Kidney tubule cell (primary cell): ENCODE measurements at regions not wholly inside any gene's neighbourhood (a gene's known extent, or its start where the extent isn't known, plus 50 kb on each side); places are given as distances from the start of the nearest gene placed in this dataset.

ENCODE experiments used
- DNase-seq: peaks from one replicate; pipeline ENCODE4 v3.0.0-alpha.2; 2018; ENCODE audit warnings: low spot score

DNA sequence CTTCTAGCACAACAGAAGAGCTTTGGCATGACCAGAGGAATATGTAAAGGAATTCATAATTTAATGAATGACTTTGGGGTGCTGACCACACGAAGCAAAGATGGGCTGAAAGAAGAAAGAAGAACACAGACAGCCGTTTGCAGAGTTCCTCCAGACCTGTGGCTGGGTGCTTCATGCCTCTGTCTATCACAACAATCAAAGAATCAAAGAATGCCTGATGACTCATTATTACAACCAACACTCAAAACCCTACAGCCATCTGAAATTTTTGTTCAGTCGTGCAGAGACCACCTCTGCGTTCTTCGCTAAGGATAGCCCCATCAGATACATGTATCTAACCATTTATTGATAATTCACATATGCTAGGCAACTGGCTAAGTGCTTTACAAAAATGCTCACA lies 129.0 kb upstream of the PRICKLE2 start:
- DNase-seq = peak; percentile 53

DNA sequence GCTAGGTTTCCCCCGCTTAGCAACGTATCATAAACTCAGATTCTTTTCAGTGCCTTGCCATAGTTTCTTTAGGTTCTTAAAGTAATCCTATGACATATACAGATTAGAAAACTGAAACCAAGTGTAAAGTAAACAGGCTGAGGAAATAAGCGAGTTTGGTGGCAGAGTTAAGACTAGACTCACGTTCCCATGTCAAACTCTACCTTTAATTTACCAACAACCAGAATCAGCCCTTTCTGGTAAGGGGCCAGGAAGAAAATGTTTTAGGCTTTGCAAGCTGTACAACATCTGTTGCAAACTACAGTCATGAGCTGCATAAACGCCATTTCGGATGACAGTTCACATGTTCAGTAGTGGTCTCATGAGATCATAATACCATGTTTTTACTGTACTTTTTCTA lies 128.0 kb upstream of the PRICKLE2 start:
- DNase-seq = no peak

DNA sequence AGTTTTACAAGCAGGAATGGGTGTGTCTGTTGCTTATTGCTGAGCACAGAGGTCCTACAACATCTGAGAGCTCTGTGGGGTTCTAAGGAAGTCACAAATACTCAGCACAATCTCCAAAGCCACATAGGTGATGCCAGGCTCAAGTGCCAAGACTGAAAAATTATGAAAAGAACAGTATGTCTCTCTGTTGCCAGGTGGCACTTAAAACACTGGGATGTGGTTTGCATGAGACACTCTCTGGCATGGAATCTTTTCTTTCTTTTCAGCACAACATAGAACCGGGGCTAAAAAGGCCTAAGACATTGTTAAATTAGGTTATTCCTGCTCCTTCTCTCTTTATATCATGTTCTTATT lies 127.3 kb upstream of the PRICKLE2 start:
- peak; percentile 50 for DNase-seq

DNA sequence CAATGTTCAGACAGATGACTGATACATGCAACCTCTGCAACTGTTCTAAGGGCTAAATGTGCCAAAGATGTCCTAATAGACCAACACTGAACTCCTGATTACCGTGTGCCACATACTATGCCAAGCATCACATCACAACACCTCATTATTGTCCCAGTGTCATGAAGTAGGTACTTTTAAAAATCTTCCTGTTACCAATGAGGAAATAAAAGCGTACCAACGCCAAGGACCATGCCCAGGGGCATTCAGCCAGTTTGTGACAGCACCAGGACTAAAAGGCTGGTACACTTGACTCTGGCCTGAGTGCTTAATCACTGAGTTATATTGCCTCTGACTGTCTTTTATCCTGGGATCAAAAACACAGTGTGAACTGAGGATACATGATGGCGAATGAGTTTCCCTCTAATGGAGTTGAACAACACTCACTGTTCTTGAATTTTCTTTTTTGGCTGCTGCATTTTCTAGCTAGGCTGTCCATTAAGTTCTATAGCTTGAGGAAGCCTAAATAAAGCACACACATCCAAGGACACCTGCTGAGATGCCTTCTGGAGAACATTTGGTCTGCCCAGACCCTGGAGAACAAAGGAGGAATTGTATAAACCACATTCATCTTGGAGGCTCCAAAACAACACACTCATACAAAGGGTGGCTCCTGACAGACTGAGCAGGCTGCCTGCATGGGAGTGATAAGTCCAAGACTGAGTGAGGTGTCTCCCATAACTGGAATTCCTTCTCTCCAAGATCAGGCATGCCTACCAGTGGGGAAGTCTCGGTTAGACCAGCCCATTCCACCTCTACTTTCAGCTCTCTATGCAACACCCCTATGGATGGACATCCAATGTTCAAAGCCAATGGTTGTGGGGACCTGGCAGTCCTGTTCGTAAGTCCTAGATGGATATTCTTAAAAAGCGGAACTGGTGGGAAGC lies 126.7 kb upstream of the PRICKLE2 start:
- DNase-seq = peak; percentile 89

DNA sequence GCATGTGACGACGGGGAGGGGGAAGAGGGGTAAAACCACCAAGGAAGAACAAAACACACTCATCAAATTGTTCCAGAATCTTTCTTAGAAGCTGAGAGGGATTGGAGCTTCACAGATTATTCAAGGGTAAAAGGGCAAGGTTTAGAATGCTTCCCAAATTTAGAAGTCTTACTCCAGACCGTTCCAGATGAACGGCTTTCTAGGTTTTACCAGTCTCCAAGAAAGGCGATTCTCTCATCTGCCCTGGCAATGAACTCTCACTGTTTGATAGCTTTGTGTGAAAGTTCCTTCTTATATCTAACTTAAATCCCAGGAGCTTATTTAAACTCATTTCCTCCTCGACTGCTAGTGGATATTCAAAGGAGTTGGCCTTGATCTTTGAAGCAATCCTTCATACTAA lies 124.3 kb upstream of the PRICKLE2 start:
- peak; percentile 71 for DNase-seq

DNA sequence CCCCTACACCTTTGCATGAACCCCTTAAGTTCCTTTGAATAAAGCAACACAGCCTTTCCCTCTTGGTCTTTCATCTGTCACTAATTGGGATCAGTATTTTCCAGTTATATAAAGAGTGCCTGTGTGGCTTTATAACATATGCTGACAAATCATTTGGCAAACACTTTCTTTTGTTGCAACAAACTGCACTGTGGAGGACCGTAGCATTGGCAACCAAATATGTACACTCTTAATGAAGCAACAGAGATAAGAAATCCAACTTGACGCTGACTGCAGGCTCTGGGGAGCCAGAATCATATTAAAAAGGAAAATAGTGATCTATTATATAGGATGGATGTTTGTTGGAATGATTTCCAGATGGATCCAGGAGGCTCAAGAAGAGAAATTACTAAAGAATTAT lies 120.1 kb upstream of the PRICKLE2 start:
- peak; percentile 61 for DNase-seq

DNA sequence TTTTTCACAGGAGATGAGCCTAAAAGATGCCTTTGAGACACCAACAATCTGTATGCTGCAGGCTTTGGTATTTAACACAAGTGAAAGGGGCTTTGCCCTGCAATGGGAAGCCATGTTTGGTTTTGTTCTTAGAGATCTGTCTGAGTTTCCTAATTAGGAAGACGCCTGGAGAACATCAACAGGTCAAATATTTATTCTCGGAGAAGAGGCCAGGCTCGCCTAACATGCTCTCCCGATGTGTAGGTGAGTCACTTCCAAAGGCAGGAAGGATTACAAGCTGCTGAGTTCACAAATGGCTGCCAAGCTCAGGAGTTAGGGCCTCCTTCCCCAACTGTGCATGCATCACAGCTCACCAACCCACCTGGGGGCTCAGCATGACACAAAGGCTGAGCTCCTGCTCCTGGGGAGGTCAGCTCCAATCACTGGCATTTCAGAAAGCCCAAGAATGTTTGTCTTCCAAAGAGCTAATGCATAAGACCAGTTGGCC lies 119.5 kb upstream of the PRICKLE2 start:
- peak; percentile 97 for DNase-seq

DNA sequence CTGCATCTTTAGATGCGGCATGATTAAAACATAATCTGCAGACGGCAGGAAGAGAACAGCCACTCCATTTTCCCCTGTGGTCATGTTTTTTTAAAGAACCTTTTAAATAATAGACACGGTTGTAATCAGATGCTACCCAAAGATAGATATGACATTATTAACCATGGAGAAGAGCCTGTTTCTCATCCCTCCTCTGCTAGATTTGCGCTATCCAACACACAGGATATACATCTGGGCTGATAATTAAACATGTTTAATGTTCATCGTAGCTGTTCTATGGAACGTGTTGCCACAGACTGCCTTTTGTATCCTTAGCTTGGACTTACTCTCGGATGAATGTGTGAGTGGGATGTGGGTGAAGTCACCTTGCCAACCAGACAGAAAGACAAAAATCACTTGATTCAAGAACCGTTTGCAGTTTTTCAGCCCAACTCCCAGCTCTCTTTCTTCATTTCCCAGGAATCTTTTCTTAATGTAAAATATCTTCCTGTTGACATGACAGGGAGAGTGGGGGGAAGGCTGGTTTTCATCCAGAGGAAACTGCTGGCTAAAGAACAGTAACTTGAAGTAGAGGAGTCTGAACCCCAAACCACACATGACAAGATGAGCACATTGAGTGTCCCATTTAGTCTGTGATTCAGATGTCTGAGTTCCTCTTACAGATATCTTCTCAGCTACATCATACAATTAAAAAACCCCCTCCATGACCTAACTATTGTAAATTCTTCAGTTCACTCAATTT lies 118.6 kb upstream of the PRICKLE2 start:
- peak; percentile 90 for DNase-seq

DNA sequence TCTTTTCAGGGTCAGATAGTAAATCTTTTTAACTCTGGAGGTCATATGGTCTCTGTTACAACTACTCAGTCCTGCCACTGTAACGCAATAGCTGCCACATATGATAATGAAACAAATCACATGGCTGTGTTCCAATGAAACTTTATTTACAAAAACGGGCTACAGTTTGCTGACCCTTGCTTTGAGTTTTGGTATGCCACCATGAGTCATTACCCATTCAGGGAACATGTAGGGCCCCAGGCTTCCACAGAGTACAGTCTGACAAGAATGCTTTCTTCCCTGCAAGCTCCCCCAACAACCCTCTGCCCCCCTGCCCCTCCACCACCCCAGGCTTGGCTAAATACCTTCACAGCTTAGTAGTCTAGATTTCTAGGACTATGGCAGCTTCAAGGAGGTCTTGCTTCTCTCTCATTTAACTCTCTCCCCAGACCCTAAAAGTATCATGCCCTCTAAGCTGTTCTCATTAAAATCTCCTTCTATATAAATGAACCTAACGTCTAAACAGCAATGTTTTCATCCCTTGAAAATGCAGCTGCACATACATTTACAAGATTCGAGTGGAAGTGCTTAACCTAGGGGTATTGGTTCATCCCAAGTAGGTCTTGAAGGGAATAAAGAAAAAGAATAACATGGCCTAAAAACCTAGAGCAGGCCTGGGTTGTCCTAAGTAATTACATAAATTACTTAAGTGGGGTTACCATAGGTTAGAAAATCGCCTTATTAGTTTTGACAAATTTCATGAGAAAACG lies 117.8 kb upstream of the PRICKLE2 start:
- peak; percentile 92 for DNase-seq

DNA sequence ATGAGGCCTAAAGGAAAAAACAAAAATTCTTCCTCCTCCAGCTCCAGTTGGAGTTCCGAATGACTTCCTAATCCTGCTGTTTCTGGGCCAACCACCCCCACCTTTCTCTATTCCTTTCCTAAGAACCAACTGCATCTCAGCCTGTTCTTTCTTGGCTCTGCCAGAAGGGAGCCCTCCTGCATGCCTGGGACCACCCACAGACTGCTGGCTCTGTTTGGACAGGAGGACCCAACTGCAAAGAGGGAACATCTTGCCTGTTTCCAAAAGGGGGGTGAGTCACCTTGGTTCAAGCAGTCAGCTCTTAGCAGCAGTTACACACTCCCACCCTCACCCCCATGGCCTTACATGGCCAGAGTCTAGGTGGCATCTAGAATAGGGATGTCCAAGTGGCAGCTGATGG lies 116.0 kb upstream of the PRICKLE2 start:
- peak; percentile 60 for DNase-seq

DNA sequence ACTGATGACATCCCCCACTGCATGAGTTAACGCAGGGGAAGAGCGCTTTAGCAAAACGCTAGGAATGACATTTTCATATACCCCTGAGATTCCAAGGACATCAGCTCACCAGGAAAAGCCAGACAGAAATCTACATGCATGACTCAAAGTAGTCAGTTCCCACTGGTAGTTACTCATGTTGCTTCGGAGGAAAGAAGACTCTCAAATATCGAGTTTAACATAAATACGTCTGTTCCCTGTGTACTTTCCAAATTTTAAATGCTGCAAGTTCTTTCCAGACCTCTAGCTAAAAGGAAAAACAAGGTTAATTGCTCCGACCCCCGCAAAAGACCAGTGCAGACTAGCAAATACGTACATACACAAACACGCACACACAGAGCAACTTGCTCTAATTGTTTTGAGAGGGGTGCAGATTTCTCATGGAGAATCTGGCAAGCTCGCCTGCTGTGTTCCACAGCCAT lies 115.4 kb upstream of the PRICKLE2 start:
- DNase-seq = peak; percentile 93

DNA sequence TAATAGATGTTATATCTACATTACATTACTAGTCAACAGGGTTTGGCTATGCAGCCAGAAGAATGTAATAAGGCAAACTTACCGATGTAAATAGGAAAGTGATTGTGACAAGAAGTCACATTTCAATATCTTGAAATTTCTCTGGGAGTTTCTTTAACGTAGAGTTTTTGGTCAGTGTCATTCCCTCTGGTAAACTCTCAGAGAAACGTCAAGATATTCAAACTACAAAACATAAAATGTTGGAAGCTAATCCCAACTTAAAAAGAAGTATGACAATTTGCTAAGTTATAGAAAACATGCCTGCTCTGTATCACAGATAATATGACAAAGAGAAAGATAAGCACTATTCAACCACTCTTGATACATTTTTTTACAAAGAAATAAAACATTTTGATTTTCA lies 111.2 kb upstream of the PRICKLE2 start:
- DNase-seq = no peak

DNA sequence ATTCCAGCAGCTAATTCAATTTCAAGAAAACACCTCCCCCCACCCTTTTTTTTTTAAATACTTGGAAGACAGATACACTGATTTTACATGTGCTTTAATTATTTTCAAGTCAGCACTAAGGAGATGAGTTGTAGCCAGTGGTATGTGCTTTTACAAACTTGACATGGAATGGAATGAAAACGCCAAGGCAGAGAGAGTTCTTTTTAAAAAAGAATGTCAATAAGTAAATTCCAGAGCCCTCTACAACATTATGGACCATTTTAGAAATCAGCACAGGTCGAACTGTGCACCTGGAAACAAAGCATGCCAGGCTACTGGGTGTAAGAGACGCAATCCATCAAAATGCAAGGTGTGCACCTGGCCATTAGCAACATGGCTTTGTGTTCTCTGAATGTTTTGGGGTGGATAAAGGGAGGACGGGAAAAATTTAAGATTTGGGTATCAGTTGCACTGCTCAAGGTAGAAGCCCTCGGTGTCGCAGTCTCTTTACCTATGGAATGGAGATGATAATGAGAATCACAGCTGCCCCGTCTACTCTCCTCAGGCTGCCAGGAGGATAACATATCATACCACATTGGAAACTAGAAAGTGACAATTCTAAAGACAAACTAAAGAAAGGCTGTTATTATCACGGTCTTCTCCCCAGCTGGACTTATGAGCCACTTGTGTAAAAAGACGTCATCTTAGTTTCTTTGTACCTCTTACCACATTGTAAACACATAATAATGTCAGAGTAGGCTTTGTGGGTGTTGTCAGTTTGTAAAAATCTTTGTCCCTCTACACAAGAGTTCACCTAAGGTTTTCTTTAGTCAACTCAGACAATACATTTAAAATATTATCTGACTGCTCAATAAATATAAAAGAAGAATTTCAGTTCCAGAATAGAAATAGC lies 107.4 kb upstream of the PRICKLE2 start:
- DNase-seq = peak; percentile 29

DNA sequence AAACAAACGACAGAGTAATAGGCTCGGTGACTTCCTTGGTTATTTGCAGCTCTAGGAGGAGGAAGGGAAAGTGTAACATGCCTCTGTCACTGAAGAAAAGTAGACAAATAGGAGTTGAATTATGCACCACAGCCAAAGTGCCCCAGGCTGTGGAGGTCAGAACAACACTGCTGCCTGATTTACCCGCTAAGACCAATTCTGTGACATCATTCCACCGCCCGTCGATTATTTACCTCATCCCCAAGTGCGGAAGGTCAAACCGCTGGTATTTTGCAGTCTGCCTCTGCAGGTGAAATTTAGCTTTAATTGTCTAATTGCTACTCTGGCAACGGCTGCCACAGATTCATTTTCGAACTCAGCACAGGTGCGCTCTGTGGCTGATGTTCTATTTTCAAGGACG lies 106.3 kb upstream of the PRICKLE2 start:
- DNase-seq = peak; percentile 68

DNA sequence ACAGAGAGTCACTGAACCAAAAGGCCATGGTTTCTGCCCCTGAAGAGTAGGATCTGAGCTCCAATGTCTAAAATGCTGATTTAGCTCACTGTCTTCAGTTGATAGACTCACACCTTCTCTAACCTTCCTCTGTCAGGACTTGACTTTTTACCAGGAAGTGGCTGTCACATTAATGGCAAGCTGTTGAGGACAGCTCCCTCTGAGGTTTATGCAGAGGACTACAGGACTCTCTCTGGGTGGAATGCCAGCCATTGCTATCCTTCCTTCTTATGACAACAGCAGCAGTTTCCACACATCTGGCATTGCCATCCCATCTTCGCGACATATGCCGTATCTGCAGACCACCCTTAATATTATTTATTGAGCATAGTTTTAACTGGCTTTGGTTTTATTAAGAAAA lies 103.8 kb upstream of the PRICKLE2 start:
- peak; percentile 53 for DNase-seq

DNA sequence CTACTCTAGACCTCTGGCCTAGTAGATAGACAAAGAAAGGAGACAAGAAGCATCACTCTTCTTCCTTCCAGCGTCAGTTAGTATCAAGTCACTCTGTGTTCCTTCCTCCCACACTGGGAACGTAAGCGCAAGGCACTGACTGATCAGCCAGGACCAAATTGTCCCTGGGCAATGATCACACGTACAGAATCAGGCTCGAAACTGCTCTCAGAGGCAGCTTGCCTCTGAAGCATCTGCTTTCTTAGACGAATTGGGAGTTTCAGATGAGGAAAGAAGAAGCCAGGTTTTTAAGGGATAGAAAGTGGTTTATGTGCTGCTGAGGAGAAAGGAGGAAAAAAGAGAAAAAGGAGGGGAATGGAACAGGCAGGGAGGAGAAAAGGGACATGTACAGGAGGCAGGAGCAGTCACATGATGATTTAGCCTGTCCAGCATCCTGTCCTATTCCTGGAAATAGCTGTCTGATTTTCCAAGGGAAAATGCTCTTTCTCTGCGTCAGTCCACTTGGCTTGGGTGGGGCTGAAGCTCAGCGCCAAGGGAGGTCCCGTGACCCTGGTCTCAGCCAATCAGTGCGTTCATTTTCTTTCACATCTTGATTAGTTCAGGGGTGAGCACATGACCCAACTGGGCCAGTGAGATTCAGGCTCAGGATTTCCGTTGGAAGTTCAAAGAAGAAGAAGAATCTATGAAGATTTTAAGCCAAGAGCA lies 102.0 kb upstream of the PRICKLE2 start:
- no peak for DNase-seq

DNA sequence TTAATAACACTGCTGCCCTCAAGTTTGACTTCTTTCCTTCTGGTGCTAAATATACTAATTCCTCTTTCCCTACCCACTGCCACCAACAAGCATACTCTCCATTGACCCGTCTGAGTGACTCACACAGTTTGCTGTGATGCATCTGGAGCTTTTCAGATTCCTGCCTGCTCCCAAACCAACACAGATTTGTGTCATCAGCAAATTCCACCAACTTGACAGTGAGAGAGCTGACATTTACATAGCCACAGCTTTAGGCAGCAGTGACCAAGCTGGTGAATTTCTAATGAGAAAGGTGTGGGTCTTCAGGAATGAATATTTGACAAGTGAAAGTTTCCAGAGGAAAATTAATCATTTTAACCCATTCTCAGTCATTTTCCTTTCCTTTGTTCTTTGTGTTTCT lies 96.5 kb upstream of the PRICKLE2 start:
- peak; percentile 94 for DNase-seq

DNA sequence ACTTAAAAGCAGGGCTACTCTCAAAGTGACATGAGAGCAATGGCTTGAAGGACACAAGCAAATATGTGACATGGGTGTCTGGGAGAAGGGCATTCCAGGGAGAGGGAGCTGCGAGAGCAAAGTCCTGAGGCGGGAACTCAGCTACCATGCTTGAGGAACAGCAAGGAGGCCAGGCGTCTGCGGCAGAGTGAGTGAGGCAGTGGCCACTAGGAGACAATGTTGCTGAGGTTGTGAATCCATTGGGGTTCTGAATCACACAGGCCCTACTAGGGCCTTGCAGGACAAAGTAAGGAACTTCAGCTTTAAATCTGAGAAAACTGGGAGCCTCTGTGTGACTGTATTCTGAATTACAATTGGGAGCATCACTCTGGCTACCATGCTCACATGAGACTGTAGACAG lies 94.1 kb upstream of the PRICKLE2 start:
- no peak for DNase-seq

DNA sequence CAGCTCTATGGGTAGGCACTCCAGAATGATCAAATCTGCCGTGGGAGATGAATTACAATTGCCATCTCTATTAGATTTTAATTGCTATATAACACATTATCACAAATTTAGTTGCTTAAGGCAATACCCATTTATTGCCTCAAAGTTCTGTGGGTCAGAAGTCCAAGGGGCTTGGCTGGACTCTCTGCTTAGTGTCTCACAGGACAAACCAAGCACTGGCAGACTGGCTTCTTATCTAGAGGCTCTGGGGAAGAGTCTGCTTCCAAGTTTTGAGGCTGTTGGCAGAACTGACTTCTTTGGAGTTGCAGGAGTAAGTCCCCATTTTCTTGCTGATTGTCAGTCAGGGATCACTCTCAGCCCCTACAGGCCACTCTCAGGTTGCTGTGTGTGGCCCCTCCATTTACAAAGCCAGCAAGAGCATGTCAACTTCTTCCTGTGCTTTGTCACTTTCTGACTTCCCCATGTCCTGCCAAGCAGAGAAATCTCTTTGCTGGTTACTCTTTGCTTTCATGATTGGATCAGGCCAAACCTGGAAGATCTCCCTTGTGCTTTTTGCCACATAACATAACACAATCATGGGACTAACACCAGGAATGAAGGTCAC lies 93.5 kb upstream of the PRICKLE2 start:
- no peak for DNase-seq

DNA sequence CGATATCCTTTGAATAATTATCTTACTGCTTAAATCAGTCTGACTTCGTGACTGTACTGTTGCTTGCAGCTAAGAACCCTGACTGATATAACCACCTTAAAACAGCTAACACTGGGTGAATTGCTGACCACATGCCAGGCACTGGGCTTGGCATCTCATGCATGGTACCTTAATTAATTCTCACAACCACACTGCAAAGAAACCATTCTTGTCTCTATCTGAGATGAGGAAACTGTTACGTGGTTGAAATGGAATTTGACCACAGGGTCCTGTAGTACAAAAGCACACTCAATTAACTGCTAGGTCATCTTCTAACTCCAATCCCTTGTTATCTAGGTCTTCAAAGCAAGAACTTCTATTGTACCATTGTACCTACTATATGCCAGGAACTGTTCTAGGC lies 92.7 kb upstream of the PRICKLE2 start:
- DNase-seq = peak; percentile 96
